ENCODE measurements at regions not wholly inside any gene's neighbourhood (a gene's known extent, or its start where the extent isn't known, plus 50 kb on each side); places are given as distances from the start of the nearest gene placed in this dataset.

DNA sequence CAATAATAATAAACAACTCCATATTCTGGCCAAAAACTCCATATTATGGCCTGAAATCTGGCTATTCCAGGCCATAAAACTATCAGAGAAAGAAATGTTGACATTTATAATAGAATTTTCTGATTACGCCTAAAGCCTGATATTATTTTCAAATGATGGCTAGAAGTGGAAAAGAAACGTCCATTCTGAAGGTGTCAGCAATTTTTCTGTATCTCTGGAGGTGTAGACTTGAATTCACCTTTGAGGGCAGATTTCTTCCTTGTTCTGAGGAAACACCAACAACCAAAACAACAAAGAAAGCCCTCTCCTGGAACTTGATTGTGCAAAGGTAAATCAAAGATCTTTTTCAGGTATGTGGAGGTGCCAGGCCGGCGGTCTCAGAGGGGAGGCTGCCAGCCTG, 390.7 kb downstream of the DMAC1 start:
- TF ChIP-seq, protein P1, sequence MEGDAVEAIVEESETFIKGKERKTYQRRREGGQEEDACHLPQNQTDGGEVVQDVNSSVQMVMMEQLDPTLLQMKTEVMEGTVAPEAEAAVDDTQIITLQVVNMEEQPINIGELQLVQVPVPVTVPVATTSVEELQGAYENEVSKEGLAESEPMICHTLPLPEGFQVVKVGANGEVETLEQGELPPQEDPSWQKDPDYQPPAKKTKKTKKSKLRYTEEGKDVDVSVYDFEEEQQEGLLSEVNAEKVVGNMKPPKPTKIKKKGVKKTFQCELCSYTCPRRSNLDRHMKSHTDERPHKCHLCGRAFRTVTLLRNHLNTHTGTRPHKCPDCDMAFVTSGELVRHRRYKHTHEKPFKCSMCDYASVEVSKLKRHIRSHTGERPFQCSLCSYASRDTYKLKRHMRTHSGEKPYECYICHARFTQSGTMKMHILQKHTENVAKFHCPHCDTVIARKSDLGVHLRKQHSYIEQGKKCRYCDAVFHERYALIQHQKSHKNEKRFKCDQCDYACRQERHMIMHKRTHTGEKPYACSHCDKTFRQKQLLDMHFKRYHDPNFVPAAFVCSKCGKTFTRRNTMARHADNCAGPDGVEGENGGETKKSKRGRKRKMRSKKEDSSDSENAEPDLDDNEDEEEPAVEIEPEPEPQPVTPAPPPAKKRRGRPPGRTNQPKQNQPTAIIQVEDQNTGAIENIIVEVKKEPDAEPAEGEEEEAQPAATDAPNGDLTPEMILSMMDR (IDR thresholded peaks at IDR 0.05; ENCODE audit: insufficient read depth, low read depth, low read length) = no peak
- no peak for TF ChIP-seq EZH2 (IDR thresholded peaks at IDR 0.05; ENCODE audit: insufficient read depth, low read length)

Measured in astrocyte (in vitro differentiated cells and primary cell).